ENCODE measurements at regions not wholly inside any gene's neighbourhood (a gene's known extent, or its start where the extent isn't known, plus 50 kb on each side); places are given as distances from the start of the nearest gene placed in this dataset.

GRCh38 chr4:16387448-16387847 is 161.2 kb upstream of the TAPT1 start:
- no peak for DNase-seq
- H3K27ac ChIP-seq = no peak overlapping the region
- H3K27me3 ChIP-seq = no peaks in the 10 kb centered on the region
- H3K9me3 ChIP-seq = no peaks in the 10 kb centered on the region
- TF ChIP-seq CTCF (IDR thresholded peaks at IDR 0.05) = no peak
- no peak for TF ChIP-seq POLR2A (IDR thresholded peaks at IDR 0.05)
- TF ChIP-seq EP300 (IDR thresholded peaks at IDR 0.05) = no peak
- intact Hi-C loops (cut with DNase I) = no loop called here
- no peaks in the 10 kb centered on the region for H3K4me1 ChIP-seq (ENCODE audit: insufficient read depth)
- 74 to 85% (median 75%) methylated on average over 1 of the region's 1 CpG for WGBS, 3 donors
- no peaks in the 10 kb centered on the region for H3K36me3 ChIP-seq
- no peak overlapping the region for H3K4me3 ChIP-seq

GRCh38 chr4:16386711-16387320 is 160.5 kb upstream of the TAPT1 start:
- TF ChIP-seq CTCF (IDR thresholded peaks at IDR 0.05) (no peak), POLR2A (IDR thresholded peaks at IDR 0.05) (no peak), EP300 (IDR thresholded peaks at IDR 0.05) (no peak)
- intact Hi-C loops (cut with DNase I) = no loop called here

GRCh38 chr4:16384576-16384975 is 158.3 kb upstream of the TAPT1 start:
- intact Hi-C loops (cut with DNase I) = no loop called here
- H3K27me3 ChIP-seq = no peaks in the 10 kb centered on the region
- WGBS, 3 donors = 19 to 23% (median 21%) methylated on average over 6 of the region's 6 CpGs
- H3K4me1 ChIP-seq (ENCODE audit: insufficient read depth) = no peaks in the 10 kb centered on the region
- H3K36me3 ChIP-seq = no peaks in the 10 kb centered on the region
- H3K4me3 ChIP-seq = no peak overlapping the region
- DNase-seq = no peak
- no peak overlapping the region for H3K27ac ChIP-seq
- no peaks in the 10 kb centered on the region for H3K9me3 ChIP-seq
- TF ChIP-seq POLR2A (IDR thresholded peaks at IDR 0.05) (no peak), CTCF (IDR thresholded peaks at IDR 0.05) (no peak), EP300 (IDR thresholded peaks at IDR 0.05) (no peak)

More at GRCh38 chr4:16386711-16387320, 160.5 kb upstream of the TAPT1 start:
- DNase-seq = no peak
- no peaks in the 10 kb centered on the region for H3K4me1 ChIP-seq (ENCODE audit: insufficient read depth)
- H3K36me3 ChIP-seq = no peaks in the 10 kb centered on the region
- H3K27ac ChIP-seq = no peak overlapping the region
- H3K9me3 ChIP-seq = no peaks in the 10 kb centered on the region
- no peak overlapping the region for H3K4me3 ChIP-seq
- no peaks in the 10 kb centered on the region for H3K27me3 ChIP-seq

- Histone ChIP-seq H3K4me1 (ENCODE audit: insufficient read depth) (no peaks in the 10 kb centered on the region), H3K9me3 (no peaks in the 10 kb centered on the region), H3K27ac (no peak overlapping the region), H3K27me3 (no peaks in the 10 kb centered on the region), H3K36me3 (no peaks in the 10 kb centered on the region), H3K4me3 (no peak overlapping the region)
- WGBS, 3 donors = 74 to 84% (median 81%) methylated on average over 3 of the region's 3 CpGs
- no peak for DNase-seq
- intact Hi-C loops (cut with DNase I) = no loop called here
- TF ChIP-seq CTCF (IDR thresholded peaks at IDR 0.05) (no peak), EP300 (IDR thresholded peaks at IDR 0.05) (no peak), POLR2A (IDR thresholded peaks at IDR 0.05) (no peak)
Observed at GRCh38 chr4:16382571-16382970, 156.3 kb upstream of the TAPT1 start.

All from ovary (tissue), 7 donors.